SK-N-SH treated with all-trans-retinoic acid at 6 μM for 48 hours (cell line): ENCODE measurements at regions not wholly inside any gene's neighbourhood (a gene's known extent, or its start where the extent isn't known, plus 50 kb on each side); places are given as distances from the start of the nearest gene placed in this dataset.

Experiments
- ATAC-seq: fragments of 200-7000 bp; cut with Tn5 transposase; 3 replicates; pipeline ENCODE4 v1.9.1; 2020; ENCODE audit warnings: mild to moderate bottlenecking, moderate library complexity
- ARNTL ChIP-seq: fragments of 450-650 bp; formaldehyde crosslinking; IDR thresholded peaks from 2 replicates; pipeline ENCODE4 v1.5.0; 2020; ENCODE audit warnings: low read depth, mild to moderate bottlenecking, moderate library complexity, borderline replicate concordance
- BACH2 ChIP-seq: fragments of 250-450 bp; sonication (Bioruptor Pico); IDR thresholded peaks from 2 replicates; pipeline ENCODE4 v1.9.0; 2021; ENCODE audit warnings: mild to moderate bottlenecking, borderline replicate concordance
- GLIS3 ChIP-seq: fragments of 250-450 bp; sonication (Bioruptor Pico); IDR thresholded peaks from 2 replicates; pipeline ENCODE4 v1.5.0; 2020; ENCODE audit warnings: mild to moderate bottlenecking, moderate library complexity
- OSR1 ChIP-seq: fragments of 250-450 bp; sonication (Bioruptor Pico); IDR thresholded peaks from 2 replicates; pipeline ENCODE4 v1.8.0; 2022; ENCODE audit warnings: moderate library complexity, mild to moderate bottlenecking, inconsistent platforms
- PPARA ChIP-seq: fragments of 250-450 bp; sonication (Bioruptor Pico); IDR thresholded peaks from 2 replicates; pipeline ENCODE4 v1.5.0; 2020; ENCODE audit warnings: mild to moderate bottlenecking, borderline replicate concordance
- ZC3H10 ChIP-seq: fragments of 250-450 bp; sonication (Bioruptor Pico); IDR thresholded peaks from 2 replicates; pipeline ENCODE4 v1.5.1; 2021; ENCODE audit warnings: mild to moderate bottlenecking, moderate library complexity
- ZFP3 ChIP-seq: fragments of 250-450 bp; sonication (Bioruptor Pico); IDR thresholded peaks from 2 replicates; pipeline ENCODE4 v1.5.0; 2020; ENCODE audit warnings: mild to moderate bottlenecking, moderate library complexity
- TF ChIP-seq, protein P1 (sequence below): fragments of 250-450 bp; sonication (Bioruptor Pico); IDR thresholded peaks from 2 replicates; pipeline ENCODE4 v1.5.1; 2020; ENCODE audit warnings: low read depth, mild to moderate bottlenecking, moderate library complexity
- TF ChIP-seq, protein P2 (sequence below): fragments of 250-450 bp; sonication (Bioruptor Pico); IDR thresholded peaks from 2 replicates; pipeline ENCODE4 v1.5.1; 2021; ENCODE audit warnings: mild to moderate bottlenecking, moderate library complexity

DNA sequence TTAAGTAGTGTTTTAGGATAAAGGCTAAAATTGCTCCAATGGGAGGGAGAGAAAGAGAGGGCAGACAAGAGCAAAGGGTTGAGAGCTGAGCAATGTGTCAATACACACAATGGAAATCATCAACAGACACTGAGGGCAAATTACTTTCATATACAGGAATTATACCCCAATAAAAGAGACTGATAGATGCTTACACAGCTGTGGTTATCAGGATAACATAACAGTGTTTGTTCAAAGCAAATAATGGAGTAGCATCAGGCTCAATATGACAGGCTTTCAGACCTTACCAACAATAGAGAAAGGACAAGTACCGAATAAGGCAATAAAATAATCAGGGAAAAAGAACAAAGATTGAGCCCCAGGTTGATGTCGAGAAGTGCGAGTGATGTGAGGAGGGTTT, 53.4 kb upstream of the DIO2 start:
- no peak for TF ChIP-seq ARNTL (CRISPR knock-in tag)
- no peak for TF ChIP-seq ZC3H10 (CRISPR knock-in tag)
- TF ChIP-seq, protein P1, sequence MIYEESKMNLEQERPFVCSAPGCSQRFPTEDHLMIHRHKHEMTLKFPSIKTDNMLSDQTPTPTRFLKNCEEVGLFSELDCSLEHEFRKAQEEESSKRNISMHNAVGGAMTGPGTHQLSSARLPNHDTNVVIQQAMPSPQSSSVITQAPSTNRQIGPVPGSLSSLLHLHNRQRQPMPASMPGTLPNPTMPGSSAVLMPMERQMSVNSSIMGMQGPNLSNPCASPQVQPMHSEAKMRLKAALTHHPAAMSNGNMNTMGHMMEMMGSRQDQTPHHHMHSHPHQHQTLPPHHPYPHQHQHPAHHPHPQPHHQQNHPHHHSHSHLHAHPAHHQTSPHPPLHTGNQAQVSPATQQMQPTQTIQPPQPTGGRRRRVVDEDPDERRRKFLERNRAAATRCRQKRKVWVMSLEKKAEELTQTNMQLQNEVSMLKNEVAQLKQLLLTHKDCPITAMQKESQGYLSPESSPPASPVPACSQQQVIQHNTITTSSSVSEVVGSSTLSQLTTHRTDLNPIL: no peak
- no peak for TF ChIP-seq BACH2
- no peak for TF ChIP-seq GLIS3
- TF ChIP-seq ZFP3: no peak
- no peak for TF ChIP-seq PPARA (CRISPR knock-in tag)
- TF ChIP-seq, protein P2, sequence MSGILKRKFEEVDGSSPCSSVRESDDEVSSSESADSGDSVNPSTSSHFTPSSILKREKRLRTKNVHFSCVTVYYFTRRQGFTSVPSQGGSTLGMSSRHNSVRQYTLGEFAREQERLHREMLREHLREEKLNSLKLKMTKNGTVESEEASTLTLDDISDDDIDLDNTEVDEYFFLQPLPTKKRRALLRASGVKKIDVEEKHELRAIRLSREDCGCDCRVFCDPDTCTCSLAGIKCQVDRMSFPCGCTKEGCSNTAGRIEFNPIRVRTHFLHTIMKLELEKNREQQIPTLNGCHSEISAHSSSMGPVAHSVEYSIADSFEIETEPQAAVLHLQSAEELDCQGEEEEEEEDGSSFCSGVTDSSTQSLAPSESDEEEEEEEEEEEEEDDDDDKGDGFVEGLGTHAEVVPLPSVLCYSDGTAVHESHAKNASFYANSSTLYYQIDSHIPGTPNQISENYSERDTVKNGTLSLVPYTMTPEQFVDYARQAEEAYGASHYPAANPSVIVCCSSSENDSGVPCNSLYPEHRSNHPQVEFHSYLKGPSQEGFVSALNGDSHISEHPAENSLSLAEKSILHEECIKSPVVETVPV (CRISPR knock-in tag): no peak
- TF ChIP-seq OSR1 (CRISPR knock-in tag): no peak
- no peak for ATAC-seq
